Heart left ventricle (tissue), 13 donors: ENCODE measurements at regions not wholly inside any gene's neighbourhood (a gene's known extent, or its start where the extent isn't known, plus 50 kb on each side); places are given as distances from the start of the nearest gene placed in this dataset.

Source experiments
- POLR2A ChIP-seq, 2 donors: fragments of 450-650 bp; IDR thresholded peaks; one replicate each; pipeline ENCODE4 v1.6.1; 2017; ENCODE audit warnings: antibody characterized with exemption in 2 of 2, mild to moderate bottlenecking in 2 of 2, moderate library complexity in 2 of 2
- TF ChIP-seq, protein P1 (sequence below), 12 donors: fragments of 200-600 bp; sonication (generic) in 4 of 12; IDR thresholded peaks; one replicate each; pipeline versions ENCODE4 v1.5.0 to v1.8.0; 2018 to 2022; ENCODE audit warnings: antibody characterized with exemption in 12 of 12, mild to moderate bottlenecking in 5 of 12
- donor health status: ischemic (EF 13 %, LVEDD 7.1; RV severe dilation, severe dysfunction).
- donor health status: DM: no; HTN: yes; CAD: no.
- donor health status: DM: no; HTN: no; CAD: no.
- donor health status: ischemic (EF 25% LVEDD 6.9; RV normal size, moderate dysfunction).
- donor health status: ischemic (EF 25% LVEDD 5.7; RV mildly dilated, moderate dysfunction).
- donor health status: ischemic (EF 35%, LVEDD 5.7; RV mildly dilated, moderate dysfunction).
- donor health status: nonischemic (EF 11% LVEDD 7.7; RV severe dilation, severe dysfunction).
- donor health status: DM: yes; HTN: yes; CAD: no.
- donor health status: PGD.
- donor health status: ischemic (EF 29% LVEDD 5.4; RV normal size, mild dysfunction).
- donor health status: nonischemic (EF 23%, LVEDD 6.1; RV moderate dilation, normal function).

DNA sequence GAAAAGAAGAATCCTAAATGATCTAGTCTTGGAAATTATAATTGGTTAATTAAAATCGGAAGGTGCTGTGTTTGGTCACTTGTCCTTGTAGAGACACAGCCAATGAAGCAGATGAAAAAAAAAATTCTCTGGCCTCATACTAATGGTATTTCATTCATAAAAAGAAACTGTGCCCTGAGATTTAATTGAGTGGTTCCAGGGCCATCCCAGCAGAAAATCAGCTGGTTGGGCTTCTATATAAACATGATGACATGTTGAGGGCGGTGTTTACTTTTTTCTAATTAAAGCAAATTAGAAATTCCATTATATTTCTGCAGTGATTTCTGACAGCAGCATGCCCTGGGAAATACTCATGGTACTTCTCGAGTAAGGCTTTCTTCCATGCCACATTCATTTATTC is 191.9 kb upstream of the KCNJ16 start:
- TF ChIP-seq POLR2A (IDR thresholded peaks at IDR 0.05) = no peak
- TF ChIP-seq, protein P1, sequence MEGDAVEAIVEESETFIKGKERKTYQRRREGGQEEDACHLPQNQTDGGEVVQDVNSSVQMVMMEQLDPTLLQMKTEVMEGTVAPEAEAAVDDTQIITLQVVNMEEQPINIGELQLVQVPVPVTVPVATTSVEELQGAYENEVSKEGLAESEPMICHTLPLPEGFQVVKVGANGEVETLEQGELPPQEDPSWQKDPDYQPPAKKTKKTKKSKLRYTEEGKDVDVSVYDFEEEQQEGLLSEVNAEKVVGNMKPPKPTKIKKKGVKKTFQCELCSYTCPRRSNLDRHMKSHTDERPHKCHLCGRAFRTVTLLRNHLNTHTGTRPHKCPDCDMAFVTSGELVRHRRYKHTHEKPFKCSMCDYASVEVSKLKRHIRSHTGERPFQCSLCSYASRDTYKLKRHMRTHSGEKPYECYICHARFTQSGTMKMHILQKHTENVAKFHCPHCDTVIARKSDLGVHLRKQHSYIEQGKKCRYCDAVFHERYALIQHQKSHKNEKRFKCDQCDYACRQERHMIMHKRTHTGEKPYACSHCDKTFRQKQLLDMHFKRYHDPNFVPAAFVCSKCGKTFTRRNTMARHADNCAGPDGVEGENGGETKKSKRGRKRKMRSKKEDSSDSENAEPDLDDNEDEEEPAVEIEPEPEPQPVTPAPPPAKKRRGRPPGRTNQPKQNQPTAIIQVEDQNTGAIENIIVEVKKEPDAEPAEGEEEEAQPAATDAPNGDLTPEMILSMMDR (IDR thresholded peaks at IDR 0.05) = no peak
